Fibroblast of skin of right biceps (primary cell): ENCODE measurements at regions not wholly inside any gene's neighbourhood (a gene's known extent, or its start where the extent isn't known, plus 50 kb on each side); places are given as distances from the start of the nearest gene placed in this dataset.
"Not testable (repeated sequence)": the region's sequence is repeated elsewhere in the genome, so short reads cannot be mapped to it uniquely, and the experiment has no call there.

Experiments used
- DNase-seq: peaks from one replicate; pipeline ENCODE4 v3.0.0-alpha.2; 2013

- DNase-seq, result no peak
These were observed 153.8 kb upstream of the ARHGAP20 start for GRCh38 chr11:110866081-110866480.

- no peak for DNase-seq
These were observed 150.2 kb upstream of the ARHGAP20 start for GRCh38 chr11:110862407-110862806.

- no peak for DNase-seq
These were observed 148.2 kb upstream of the ARHGAP20 start for GRCh38 chr11:110860461-110860860.

- DNase-seq, result no peak
These were observed 147.8 kb upstream of the ARHGAP20 start for GRCh38 chr11:110859998-110860397.

GRCh38 chr11:110859240-110859840 is 147.1 kb upstream of the ARHGAP20 start:
- no peak for DNase-seq

- no peak for DNase-seq
These were observed 146.3 kb upstream of the ARHGAP20 start for GRCh38 chr11:110858547-110858921.

GRCh38 chr11:110857892-110858546 is 145.8 kb upstream of the ARHGAP20 start:
- peak; percentile 49 for DNase-seq

- peak; percentile 23 for DNase-seq
These were observed 145.0 kb upstream of the ARHGAP20 start for GRCh38 chr11:110856996-110857812.

GRCh38 chr11:110856340-110856739 is 144.1 kb upstream of the ARHGAP20 start:
- DNase-seq, result no peak

- DNase-seq, result no peak
These were observed 143.0 kb upstream of the ARHGAP20 start for GRCh38 chr11:110855191-110855590.

GRCh38 chr11:110852921-110853490 is 140.8 kb upstream of the ARHGAP20 start:
- no peak for DNase-seq

GRCh38 chr11:110850846-110851245 is 138.6 kb upstream of the ARHGAP20 start:
- DNase-seq, result peak; percentile 56

- DNase-seq, result not testable (repeated sequence)
These were observed 130.8 kb upstream of the ARHGAP20 start for GRCh38 chr11:110843053-110843452.

- DNase-seq, result no peak
These were observed 126.6 kb upstream of the ARHGAP20 start for GRCh38 chr11:110838808-110839207.

GRCh38 chr11:110837603-110838002 is 125.4 kb upstream of the ARHGAP20 start:
- DNase-seq, result no peak

- DNase-seq, result no peak
These were observed 122.9 kb upstream of the ARHGAP20 start for GRCh38 chr11:110835106-110835505.

- DNase-seq, result peak; percentile 81
These were observed 120.8 kb upstream of the ARHGAP20 start for GRCh38 chr11:110833033-110833484.

GRCh38 chr11:110832539-110832938 is 120.3 kb upstream of the ARHGAP20 start:
- no peak for DNase-seq

GRCh38 chr11:110832080-110832479 is 119.8 kb upstream of the ARHGAP20 start:
- no peak for DNase-seq

- peak; percentile 69 for DNase-seq
These were observed 118.5 kb upstream of the ARHGAP20 start for GRCh38 chr11:110830747-110831146.

- no peak for DNase-seq
These were observed 118.1 kb upstream of the ARHGAP20 start for GRCh38 chr11:110830344-110830743.

- peak; percentile 48 for DNase-seq
These were observed 117.6 kb upstream of the ARHGAP20 start for GRCh38 chr11:110829873-110830272.

- peak; percentile 52 for DNase-seq
These were observed 115.8 kb upstream of the ARHGAP20 start for GRCh38 chr11:110828086-110828485.

GRCh38 chr11:110827276-110827675 is 115.0 kb upstream of the ARHGAP20 start:
- DNase-seq, result no peak
